PC-9 (cell line): ENCODE measurements at regions not wholly inside any gene's neighbourhood (a gene's known extent, or its start where the extent isn't known, plus 50 kb on each side); places are given as distances from the start of the nearest gene placed in this dataset.
A peak's percentile ranks its signal among the peaks of the same experiment; 100 is the strongest.

Experiments used
- BruUV-seq: library from RNA; stranded (reverse); fragments of 400-500 nt; replicated peaks from 2 replicates; lab custom pipeline; 2021; lab: Mats Ljungman, UMichigan
- CTCF ChIA-PET: fragments of 300-600 bp; sonication (Branson Sonifier 250); formaldehyde crosslinking; loops from one replicate; lab custom pipeline; 2022; ENCODE audit warnings: antibody characterized with exemption; lab: Charles Lee
- POLR2A ChIA-PET: fragments of 300-600 bp; sonication (Branson Sonifier 250); formaldehyde crosslinking; loops from one replicate; lab custom pipeline; 2022; ENCODE audit warnings: antibody characterized with exemption; ENCODE audit not compliant: unreplicated experiment; lab: Charles Lee
- DNase-seq, 2 experiments: peaks; one replicate each; pipeline versions ENCODE4 v3.0.0 to v3.0.0-alpha.2; 2015 to 2022; ENCODE audit warnings: mixed read lengths in 1 of 2
- H2AFZ ChIP-seq: fragments of 200-600 bp; sonication (generic); 2 replicates; pipeline ENCODE4 v1.8.1; 2017; ENCODE audit warnings: antibody characterized with exemption
- H3F3A ChIP-seq: fragments of 200-600 bp; sonication (generic); 2 replicates; pipeline ENCODE4 v1.8.1; 2017; ENCODE audit warnings: antibody characterized with exemption, mild to moderate bottlenecking, low read depth; ENCODE audit not compliant: insufficient read depth
- H3K27ac ChIP-seq: fragments of 200-600 bp; sonication (generic); 2 replicates; pipeline ENCODE4 v1.6.1; 2016; ENCODE audit warnings: mixed run types
- H3K27me3 ChIP-seq: fragments of 200-600 bp; sonication (generic); 2 replicates; pipeline ENCODE4 v1.6.1; 2016; ENCODE audit warnings: low read depth, mixed run types; ENCODE audit not compliant: insufficient read depth
- H3K36me3 ChIP-seq: fragments of 200-600 bp; sonication (generic); 2 replicates; pipeline ENCODE4 v1.6.1; 2016; ENCODE audit warnings: low read depth, mixed run types
- H3K4me1 ChIP-seq: fragments of 200-600 bp; sonication (generic); replicated peaks from 2 replicates; pipeline ENCODE4 v1.6.1; 2016; ENCODE audit warnings: mixed run types; ENCODE audit not compliant: insufficient read depth
- H3K4me2 ChIP-seq: fragments of 200-600 bp; sonication (generic); 2 replicates; pipeline ENCODE4 v1.6.1; 2017; ENCODE audit warnings: mixed run types
- H3K4me3 ChIP-seq: fragments of 200-600 bp; sonication (generic); 2 replicates; pipeline ENCODE4 v1.6.1; 2016; ENCODE audit warnings: mixed run types
- H3K79me2 ChIP-seq: fragments of 200-600 bp; sonication (generic); 2 replicates; pipeline ENCODE4 v1.6.1; 2017; ENCODE audit warnings: low read depth, mixed run types
- H3K9me2 ChIP-seq: fragments of 200-600 bp; sonication (generic); 2 replicates; pipeline ENCODE4 v1.8.1; 2017; ENCODE audit warnings: mild to moderate bottlenecking; ENCODE audit not compliant: insufficient read depth
- H3K9me3 ChIP-seq: fragments of 200-600 bp; sonication (generic); 2 replicates; pipeline ENCODE4 v1.8.1; 2016; ENCODE audit warnings: low read depth; ENCODE audit not compliant: insufficient read depth
- H4K20me1 ChIP-seq: fragments of 200-600 bp; sonication (generic); 2 replicates; pipeline ENCODE4 v1.8.1; 2017; ENCODE audit not compliant: insufficient read depth
- CTCF ChIP-seq: fragments of 200-600 bp; sonication (generic); conservative IDR thresholded peaks from 2 replicates; pipeline ENCODE4 v1.6.1; 2017; ENCODE audit warnings: mixed run types, antibody characterized with exemption, mild to moderate bottlenecking, moderate library complexity
- EZH2 ChIP-seq: fragments of 200-600 bp; sonication (generic); IDR thresholded peaks from 2 replicates; pipeline ENCODE4 v1.8.0; 2017; ENCODE audit warnings: antibody characterized with exemption, low read depth
- intact Hi-C: fragments of 100-400 bp; cut with micrococcal nuclease; formaldehyde crosslinking; loops from one replicate; pipeline ENCODE4 v1.10.0; 2022; ENCODE audit not compliant: unreplicated experiment

GRCh38 chr4:162959046-162959445 is 207.6 kb downstream of the NAF1 start:
- H2AFZ ChIP-seq, result no peak overlapping the region
- CTCF ChIA-PET, result interaction anchor here (0.6 kb wide), 1 partner anchor 144 kb away, joined by 3 read pairs; no protein-coding TSS in a partner anchor
- no TSS peak for BruUV-seq
- POLR2A ChIA-PET, result no interaction called here
- H3K79me2 ChIP-seq, result no peaks in the 10 kb centered on the region
- no peaks in the 10 kb centered on the region for H3K36me3 ChIP-seq
- DNase-seq, result peak in 1 of 2 experiments; percentile 4
- no peaks in the 10 kb centered on the region for H3K9me2 ChIP-seq
- H3F3A ChIP-seq, result no peaks in the 10 kb centered on the region
- H3K9me3 ChIP-seq, result no peaks in the 10 kb centered on the region
- no peaks in the 10 kb centered on the region for H4K20me1 ChIP-seq
- H3K4me2 ChIP-seq, result no peak overlapping the region
- H3K27me3 ChIP-seq, result no peaks in the 10 kb centered on the region
- H3K4me3 ChIP-seq, result no peak overlapping the region
- TF ChIP-seq EZH2 (no peak), CTCF (no peak)
- intact Hi-C loops, result no loop called here
- no peaks in the 10 kb centered on the region for H3K4me1 ChIP-seq
- H3K27ac ChIP-seq, result no peak overlapping the region

- intact Hi-C loops, result no loop called here
- Histone ChIP-seq H4K20me1 (no peaks in the 10 kb centered on the region), H3K4me2 (no peak overlapping the region), H3K27me3 (no peaks in the 10 kb centered on the region), H3K27ac (no peak overlapping the region), H3K9me3 (no peaks in the 10 kb centered on the region), H3K4me1 (no peaks in the 10 kb centered on the region), H3K4me3 (no peak overlapping the region), H3K36me3 (no peaks in the 10 kb centered on the region), H3K9me2 (no peaks in the 10 kb centered on the region), H3F3A (no peaks in the 10 kb centered on the region), H3K79me2 (no peaks in the 10 kb centered on the region), H2AFZ (no peak overlapping the region)
- TF ChIP-seq EZH2 (no peak), CTCF (no peak)
- ChIA-PET POLR2A (no interaction called here), CTCF (no interaction called here)
- DNase-seq, result no peak
- BruUV-seq, result no TSS peak
Measured at GRCh38 chr4:162957521-162958143, 209.1 kb downstream of the NAF1 start.

- no peaks in the 10 kb centered on the region for H3K27me3 ChIP-seq
- H3K9me2 ChIP-seq, result no peaks in the 10 kb centered on the region
- H3K79me2 ChIP-seq, result no peaks in the 10 kb centered on the region
- no peak overlapping the region for H3K27ac ChIP-seq
- H4K20me1 ChIP-seq, result no peaks in the 10 kb centered on the region
- no peak overlapping the region for H2AFZ ChIP-seq
- no TSS peak for BruUV-seq
- no peaks in the 10 kb centered on the region for H3K36me3 ChIP-seq
- ChIA-PET CTCF (no interaction called here), POLR2A (no interaction called here)
- intact Hi-C loops, result no loop called here
- H3K4me2 ChIP-seq, result no peak overlapping the region
- DNase-seq, result no peak
- H3K4me1 ChIP-seq, result no peaks in the 10 kb centered on the region
- TF ChIP-seq EZH2 (no peak), CTCF (no peak)
- no peaks in the 10 kb centered on the region for H3F3A ChIP-seq
- no peak overlapping the region for H3K4me3 ChIP-seq
- H3K9me3 ChIP-seq, result no peaks in the 10 kb centered on the region
Measured at GRCh38 chr4:162954976-162955375, 211.7 kb downstream of the NAF1 start.
